GF-D8 (cell line): ENCODE measurements at regions not wholly inside any gene's neighbourhood (a gene's known extent, or its start where the extent isn't known, plus 50 kb on each side); places are given as distances from the start of the nearest gene placed in this dataset.
"Not testable (repeated sequence)": the region's sequence is repeated elsewhere in the genome, so short reads cannot be mapped to it uniquely, and the experiment has no call there.

Experiments used
- DNase-seq: peaks from one replicate; lab custom pipeline; 2025; lab: John Stamatoyannopoulos, UW

GRCh38 chr6:40685862-40686261 is 98.7 kb upstream of the LRFN2 start:
- no peak for DNase-seq

- no peak for DNase-seq
Observed at GRCh38 chr6:40681622-40682021, 94.5 kb upstream of the LRFN2 start.

- DNase-seq: no peak
Observed at GRCh38 chr6:40678941-40679340, 91.8 kb upstream of the LRFN2 start.

- no peak for DNase-seq
Observed at GRCh38 chr6:40674170-40674569, 87.0 kb upstream of the LRFN2 start.

GRCh38 chr6:40672087-40672486 is 84.9 kb upstream of the LRFN2 start:
- DNase-seq: no peak

GRCh38 chr6:40671694-40672050 is 84.5 kb upstream of the LRFN2 start:
- no peak for DNase-seq

- DNase-seq: no peak
Observed at GRCh38 chr6:40671001-40671693, 84.0 kb upstream of the LRFN2 start.

- DNase-seq: no peak
Observed at GRCh38 chr6:40669343-40669742, 82.2 kb upstream of the LRFN2 start.

- no peak for DNase-seq
Observed at GRCh38 chr6:40668203-40668602, 81.0 kb upstream of the LRFN2 start.

GRCh38 chr6:40666530-40666929 is 79.4 kb upstream of the LRFN2 start:
- DNase-seq: no peak

- DNase-seq: no peak
Observed at GRCh38 chr6:40661726-40662125, 74.6 kb upstream of the LRFN2 start.

GRCh38 chr6:40656772-40657171 is 69.6 kb upstream of the LRFN2 start:
- DNase-seq: not testable (repeated sequence)

GRCh38 chr6:40654828-40655227 is 67.7 kb upstream of the LRFN2 start:
- no peak for DNase-seq

GRCh38 chr6:40645043-40645442 is 57.9 kb upstream of the LRFN2 start:
- no peak for DNase-seq

GRCh38 chr6:40642837-40643236 is 55.7 kb upstream of the LRFN2 start:
- DNase-seq: no peak

- no peak for DNase-seq
Observed at GRCh38 chr6:40642190-40642589, 55.0 kb upstream of the LRFN2 start.

- DNase-seq: no peak
Observed at GRCh38 chr6:40640599-40641227, 53.5 kb upstream of the LRFN2 start.
